ENCODE measurements at regions not wholly inside any gene's neighbourhood (a gene's known extent, or its start where the extent isn't known, plus 50 kb on each side); places are given as distances from the start of the nearest gene placed in this dataset.
A peak's percentile ranks its signal among the peaks of the same experiment; 100 is the strongest.

DNA sequence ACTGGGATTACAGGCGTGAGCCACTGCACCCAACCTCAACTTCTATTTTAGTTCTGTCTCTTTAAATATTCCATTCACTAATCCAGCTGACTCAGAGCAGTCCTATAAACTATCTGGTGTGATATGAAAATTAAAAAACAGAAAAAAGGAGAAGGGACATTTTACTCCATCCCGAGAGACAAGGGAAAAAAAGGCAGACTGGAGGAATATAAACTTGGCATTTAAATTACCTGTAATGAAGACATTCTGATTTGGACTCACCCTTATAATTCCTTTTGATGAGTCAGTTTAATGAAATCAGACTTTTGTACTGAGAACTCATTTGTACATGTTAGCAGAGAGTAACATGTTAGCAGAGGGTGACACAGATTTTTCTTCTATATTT, 74.8 kb upstream of the RIOK3 start:
- TF ChIP-seq, protein P1, sequence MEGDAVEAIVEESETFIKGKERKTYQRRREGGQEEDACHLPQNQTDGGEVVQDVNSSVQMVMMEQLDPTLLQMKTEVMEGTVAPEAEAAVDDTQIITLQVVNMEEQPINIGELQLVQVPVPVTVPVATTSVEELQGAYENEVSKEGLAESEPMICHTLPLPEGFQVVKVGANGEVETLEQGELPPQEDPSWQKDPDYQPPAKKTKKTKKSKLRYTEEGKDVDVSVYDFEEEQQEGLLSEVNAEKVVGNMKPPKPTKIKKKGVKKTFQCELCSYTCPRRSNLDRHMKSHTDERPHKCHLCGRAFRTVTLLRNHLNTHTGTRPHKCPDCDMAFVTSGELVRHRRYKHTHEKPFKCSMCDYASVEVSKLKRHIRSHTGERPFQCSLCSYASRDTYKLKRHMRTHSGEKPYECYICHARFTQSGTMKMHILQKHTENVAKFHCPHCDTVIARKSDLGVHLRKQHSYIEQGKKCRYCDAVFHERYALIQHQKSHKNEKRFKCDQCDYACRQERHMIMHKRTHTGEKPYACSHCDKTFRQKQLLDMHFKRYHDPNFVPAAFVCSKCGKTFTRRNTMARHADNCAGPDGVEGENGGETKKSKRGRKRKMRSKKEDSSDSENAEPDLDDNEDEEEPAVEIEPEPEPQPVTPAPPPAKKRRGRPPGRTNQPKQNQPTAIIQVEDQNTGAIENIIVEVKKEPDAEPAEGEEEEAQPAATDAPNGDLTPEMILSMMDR (conservative IDR thresholded peaks at IDR 0.05) = no peak
- Mint-ChIP-seq H3K36me3 (peaks cover 4% of the 10 kb centered on the region), H3K4me1 (ENCODE audit: unreplicated experiment) (peaks cover 17% of the 10 kb centered on the region), H3K4me3 (no peak overlapping the region), H3K27me3 (no peaks in the 10 kb centered on the region), H3K27ac (peak overlapping the region; percentile 82), H3K9me3 (no peaks in the 10 kb centered on the region)
- no peak for DNase-seq (ENCODE audit: extremely low spot score, unreplicated experiment)

DNA sequence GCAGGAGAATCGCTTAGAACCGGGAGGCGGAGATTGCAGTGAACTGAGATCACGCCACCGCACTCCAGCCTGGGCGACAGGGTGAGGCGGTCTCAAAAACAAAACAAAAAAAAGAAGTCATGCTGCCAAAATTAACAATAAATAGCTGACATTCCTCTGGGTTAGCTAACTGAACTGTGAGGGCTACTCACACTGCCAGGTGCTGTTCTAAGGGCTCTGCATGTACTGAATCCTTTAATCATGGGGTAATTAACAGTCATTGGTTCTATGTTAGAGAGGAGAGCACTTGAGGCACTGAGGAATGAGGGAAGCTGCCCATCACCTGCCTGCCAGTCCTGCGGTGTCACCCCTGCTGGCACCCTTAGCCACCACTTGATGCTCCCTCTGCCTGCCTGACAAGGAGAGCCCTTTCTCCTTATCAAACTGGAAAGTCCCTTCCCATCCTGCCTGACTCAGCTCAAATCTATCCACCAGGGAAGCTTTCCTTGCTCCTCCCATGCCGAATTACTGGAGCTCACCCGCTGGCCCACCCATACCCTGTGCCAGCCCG, 73.0 kb upstream of the RIOK3 start:
- Mint-ChIP-seq H3K4me3 (no peak overlapping the region), H3K36me3 (peaks cover 4% of the 10 kb centered on the region), H3K27ac (peak overlapping the region; percentile 64), H3K9me3 (no peaks in the 10 kb centered on the region), H3K27me3 (no peaks in the 10 kb centered on the region), H3K4me1 (ENCODE audit: unreplicated experiment) (peaks cover 22% of the 10 kb centered on the region)
- TF ChIP-seq, protein P1 (conservative IDR thresholded peaks at IDR 0.05) = no peak
- no peak for DNase-seq (ENCODE audit: extremely low spot score, unreplicated experiment)

DNA sequence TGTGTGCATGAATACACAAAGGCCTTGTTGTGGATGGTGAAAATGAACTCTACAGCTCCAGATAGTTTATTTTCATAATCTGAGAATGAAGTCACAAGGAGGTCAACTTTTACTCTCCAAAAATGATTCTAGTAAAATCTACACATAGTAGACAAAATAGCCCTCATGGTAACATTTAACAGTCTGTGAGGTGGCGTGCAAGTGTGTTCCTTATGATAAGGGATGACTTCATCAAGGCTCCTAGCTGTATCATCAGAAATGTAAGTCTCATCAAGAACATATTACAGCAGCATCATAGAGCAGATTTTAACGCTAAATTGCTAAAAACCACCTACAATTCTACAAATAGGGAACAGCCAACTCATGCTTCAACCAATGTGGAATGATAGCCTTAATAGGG, 72.3 kb upstream of the RIOK3 start:
- no peak overlapping the region for H3K4me3 Mint-ChIP-seq
- no peaks in the 10 kb centered on the region for H3K9me3 Mint-ChIP-seq
- TF ChIP-seq, protein P1 (conservative IDR thresholded peaks at IDR 0.05) = no peak
- no peaks in the 10 kb centered on the region for H3K27me3 Mint-ChIP-seq
- H3K4me1 Mint-ChIP-seq (ENCODE audit: unreplicated experiment) = peaks cover 27% of the 10 kb centered on the region
- DNase-seq (ENCODE audit: extremely low spot score, unreplicated experiment) = no peak
- peaks cover 4% of the 10 kb centered on the region for H3K36me3 Mint-ChIP-seq
- H3K27ac Mint-ChIP-seq = no peak overlapping the region

DNA sequence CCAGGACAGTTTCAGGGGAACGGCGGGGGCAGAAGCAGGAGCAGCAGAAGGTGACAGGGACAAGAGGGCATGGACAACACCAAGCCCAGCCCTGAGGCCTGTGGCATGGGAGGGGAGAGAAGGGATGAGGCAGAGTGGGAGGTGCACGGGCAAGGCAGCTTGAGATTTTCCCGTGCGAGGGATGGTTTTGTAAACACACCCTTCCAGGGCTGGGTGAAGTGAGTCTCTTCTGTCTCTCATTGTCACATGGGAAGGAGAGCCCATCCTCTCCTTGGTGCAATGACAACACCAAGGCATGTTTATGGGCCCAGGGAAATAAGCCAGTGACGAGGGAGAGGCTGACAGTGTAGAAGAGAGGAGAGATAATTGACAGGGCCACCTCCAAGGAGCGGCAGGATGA, 69.6 kb upstream of the RIOK3 start:
- Mint-ChIP-seq H3K27ac (peak overlapping the region; percentile 74), H3K9me3 (no peaks in the 10 kb centered on the region), H3K27me3 (no peaks in the 10 kb centered on the region), H3K36me3 (peaks cover 4% of the 10 kb centered on the region), H3K4me3 (peak overlapping the region; percentile 37), H3K4me1 (ENCODE audit: unreplicated experiment) (peaks cover 24% of the 10 kb centered on the region)
- no peak for DNase-seq (ENCODE audit: extremely low spot score, unreplicated experiment)
- TF ChIP-seq, protein P1 (conservative IDR thresholded peaks at IDR 0.05) = no peak

DNA sequence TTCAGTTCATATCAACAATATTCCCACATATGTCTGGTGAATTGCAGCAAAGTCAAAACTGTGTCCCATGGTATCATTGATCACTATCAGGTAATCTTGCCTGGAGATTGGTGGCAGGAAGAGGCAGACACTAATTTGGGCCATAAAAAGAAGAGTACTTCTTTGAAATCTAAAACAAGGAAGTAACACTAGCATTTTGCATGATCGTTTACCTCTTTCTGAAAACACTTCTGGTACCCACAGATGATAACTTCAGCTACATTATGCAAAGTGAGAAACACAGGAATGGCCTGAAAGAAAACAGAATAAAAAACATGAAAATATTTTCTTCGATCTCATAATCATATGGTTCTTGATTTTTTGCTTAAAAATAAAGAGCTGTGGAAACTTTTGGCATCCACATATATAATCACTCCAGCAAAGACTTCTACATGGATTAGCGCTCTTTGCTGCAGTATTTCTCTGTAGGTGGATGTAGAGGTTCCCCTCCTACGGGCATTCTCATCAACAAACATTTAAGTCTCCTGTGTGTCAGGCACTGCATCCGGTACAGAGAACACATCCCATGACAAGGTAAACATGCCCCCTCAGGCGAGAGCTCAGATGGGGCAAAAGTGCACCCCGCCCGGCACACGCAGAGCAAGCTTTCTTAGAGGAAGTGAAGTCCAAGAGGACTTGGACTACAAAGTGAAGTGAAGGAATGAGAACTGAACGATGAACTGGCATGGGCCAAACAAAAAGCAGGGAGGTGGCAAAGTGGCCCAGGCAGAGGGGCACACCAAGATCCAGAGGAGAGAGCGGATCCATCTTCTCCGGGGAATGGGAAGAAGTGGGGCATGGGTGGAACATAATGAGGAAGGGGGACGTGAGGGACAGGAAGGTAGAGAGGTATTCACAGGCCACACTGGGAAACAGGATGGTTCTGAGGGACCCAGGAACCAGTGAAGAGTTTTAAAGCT, 68.0 kb upstream of the RIOK3 start:
- DNase-seq (ENCODE audit: extremely low spot score, unreplicated experiment) = no peak
- H3K4me3 Mint-ChIP-seq = no peak overlapping the region
- TF ChIP-seq, protein P1 (conservative IDR thresholded peaks at IDR 0.05) = no peak
- no peaks in the 10 kb centered on the region for H3K9me3 Mint-ChIP-seq
- peaks cover 20% of the 10 kb centered on the region for H3K4me1 Mint-ChIP-seq (ENCODE audit: unreplicated experiment)
- peaks cover 7% of the 10 kb centered on the region for H3K36me3 Mint-ChIP-seq
- peak overlapping the region; percentile 88 for H3K27ac Mint-ChIP-seq
- no peaks in the 10 kb centered on the region for H3K27me3 Mint-ChIP-seq

All from type B pancreatic cell (in vitro differentiated cells).